Right cardiac atrium (tissue), 5 donors: ENCODE measurements at regions not wholly inside any gene's neighbourhood (a gene's known extent, or its start where the extent isn't known, plus 50 kb on each side); places are given as distances from the start of the nearest gene placed in this dataset.

Experiments used
- ATAC-seq, 2 donors: fragments of 200-7000 bp; cut with Tn5 transposase; one replicate each; pipeline versions ENCODE4 v1.8.0 to v1.9.1; 2020; ENCODE audit warnings: moderate library complexity in 2 of 2, mild to moderate bottlenecking in 1 of 2
- DNase-seq, 3 donors: peaks; one replicate each; pipeline ENCODE4 v3.0.0-alpha.2; 2020
- H3K27ac ChIP-seq: one replicate; pipeline ENCODE4 v1.5.1; 2013; ENCODE audit warnings: mild to moderate bottlenecking, low read length, control low read depth, moderate library complexity
- H3K27me3 ChIP-seq: one replicate; pipeline ENCODE4 v1.6.1; 2013; ENCODE audit not compliant: control insufficient read depth, insufficient read depth
- H3K4me1 ChIP-seq: one replicate; pipeline ENCODE4 v1.6.1; 2013; ENCODE audit warnings: low read length; ENCODE audit not compliant: control insufficient read depth, insufficient read depth
- H3K4me3 ChIP-seq: one replicate; pipeline ENCODE4 v1.5.1; 2013; ENCODE audit warnings: low read length, control low read depth
- H3K9me3 ChIP-seq: one replicate; pipeline ENCODE4 v1.6.1; 2013; ENCODE audit warnings: low read length; ENCODE audit not compliant: control insufficient read depth
- WGBS: extraction: QIAGEN DNeasy Blood & Tissue Kit; methylation state at CpG from one replicate; pipeline ENCODE4 v1.1.7; 2013; 5-methylcytosine and 5-hydroxymethylcytosine counted together
- intact Hi-C, 4 donors: fragments of 100-400 bp; cut with DNase I; formaldehyde crosslinking; loops; one replicate each; pipeline versions ENCODE4 v1.11.0 to v1.14.0; 2022 to 2023
- donor health status: healthy with polysubstance abuse.
- donor health status: DM: no; HTN: yes; CAD: no.
- donor health status: DM: no; HTN: no; CAD: no.
- donor health status: DM: no; HTN: yes; CAD: no; lungs with severe emphysema.
- donor health status: DM: yes; HTN: yes; CAD: no.

GRCh38 chr11:29012507-29012906 lies 904.3 kb downstream of the METTL15 start:
- Histone ChIP-seq H3K27me3 (no peaks in the 10 kb centered on the region), H3K4me1 (no peaks in the 10 kb centered on the region), H3K9me3 (no peaks in the 10 kb centered on the region), H3K4me3 (no peak overlapping the region), H3K27ac (no peak overlapping the region)
- WGBS: 17% methylated on average over 2 of the region's 2 CpGs
- intact Hi-C loops: no loop called here
- no peak for DNase-seq
- ATAC-seq: no peak

- no peak for DNase-seq
- Histone ChIP-seq H3K27ac (no peak overlapping the region), H3K9me3 (no peaks in the 10 kb centered on the region), H3K4me1 (no peaks in the 10 kb centered on the region), H3K27me3 (no peaks in the 10 kb centered on the region), H3K4me3 (no peak overlapping the region)
- no peak for ATAC-seq
- intact Hi-C loops: no loop called here
Measured at GRCh38 chr11:29009426-29009825, 901.2 kb downstream of the METTL15 start.

DNA sequence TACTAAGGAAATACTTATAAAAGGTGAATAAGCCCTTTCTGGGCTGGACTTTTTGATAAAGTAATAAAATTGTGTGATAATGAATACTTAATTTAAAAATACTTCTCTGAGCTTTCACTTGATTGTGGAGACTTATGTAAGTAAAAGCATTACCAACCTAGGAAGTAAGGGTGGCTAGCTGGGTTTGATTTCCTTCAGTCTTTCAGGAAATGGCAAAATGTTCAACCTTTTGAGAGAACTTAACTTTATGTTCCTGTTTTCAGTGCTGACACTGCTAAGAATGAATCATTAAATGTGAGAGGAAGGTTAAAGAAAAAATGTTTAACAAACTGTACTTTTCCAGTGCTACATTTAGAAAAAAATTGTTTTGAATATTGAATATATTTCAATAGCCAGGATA lies 900.3 kb downstream of the METTL15 start:
- no peak for ATAC-seq

DNA sequence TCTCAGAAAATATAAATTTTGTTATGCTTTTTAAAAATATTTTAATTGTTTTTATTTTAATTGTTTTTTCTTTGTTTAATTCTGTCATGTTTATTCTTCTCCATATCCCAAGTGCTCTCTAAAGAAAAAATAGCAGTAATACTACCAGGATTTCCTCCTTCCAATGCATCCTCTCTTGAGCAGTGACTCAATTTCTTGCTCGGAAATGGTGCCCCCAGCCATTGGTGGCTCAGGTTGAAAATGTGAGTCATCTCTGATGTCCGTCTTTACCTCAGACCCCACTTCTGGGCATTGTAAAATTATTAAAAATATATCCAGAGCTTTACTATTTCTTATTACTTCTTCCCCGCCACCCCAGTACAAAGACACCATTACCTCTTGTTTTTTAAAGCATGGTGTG lies 898.5 kb downstream of the METTL15 start:
- DNase-seq: no peak
- no peak overlapping the region for H3K27ac ChIP-seq
- no peaks in the 10 kb centered on the region for H3K27me3 ChIP-seq
- ATAC-seq: no peak
- WGBS: 86% methylated on average over 3 of the region's 3 CpGs
- intact Hi-C loops: no loop called here
- H3K9me3 ChIP-seq: no peaks in the 10 kb centered on the region
- H3K4me1 ChIP-seq: no peaks in the 10 kb centered on the region
- no peak overlapping the region for H3K4me3 ChIP-seq

More for the DNA sequence above, 900.3 kb downstream of the METTL15 start:
- H3K27me3 ChIP-seq: no peaks in the 10 kb centered on the region
- intact Hi-C loops: no loop called here
- no peak for DNase-seq
- no peak overlapping the region for H3K4me3 ChIP-seq
- no peaks in the 10 kb centered on the region for H3K4me1 ChIP-seq
- H3K9me3 ChIP-seq: no peaks in the 10 kb centered on the region
- H3K27ac ChIP-seq: no peak overlapping the region

DNA sequence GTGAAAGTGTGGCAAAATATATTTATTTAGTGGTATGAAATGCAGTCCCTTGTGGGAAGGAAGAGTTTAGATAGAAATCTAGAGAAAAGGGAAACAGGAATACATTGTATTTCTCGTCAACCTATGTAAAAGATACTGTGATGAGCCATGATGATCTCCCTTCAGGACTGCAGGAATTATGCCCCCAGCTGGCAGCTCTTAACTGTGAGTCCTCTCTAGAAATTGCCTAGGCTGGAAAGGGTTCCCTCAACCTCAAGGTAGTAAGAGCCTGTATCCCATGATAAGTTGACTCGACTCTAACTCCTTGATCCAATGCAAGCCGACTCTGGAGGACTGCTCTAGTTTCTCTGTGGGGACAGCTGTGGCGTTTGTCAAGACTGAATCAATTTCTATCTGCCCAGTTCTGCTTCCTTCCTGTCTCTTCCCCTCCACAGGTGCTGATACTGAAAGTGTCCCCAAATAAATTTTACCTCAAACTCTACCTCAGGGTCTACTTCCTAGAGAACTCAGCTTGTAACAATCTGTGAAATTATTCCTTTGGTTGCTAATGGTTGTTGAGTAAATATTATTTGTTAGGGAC lies 897.3 kb downstream of the METTL15 start:
- no peak for ATAC-seq
- no peaks in the 10 kb centered on the region for H3K9me3 ChIP-seq
- WGBS: 77% methylated on average over 4 of the region's 4 CpGs

GRCh38 chr11:29002816-29003215 lies 894.6 kb downstream of the METTL15 start:
- intact Hi-C loops: no loop called here

More for the DNA sequence above, 897.3 kb downstream of the METTL15 start:
- intact Hi-C loops: no loop called here
- Histone ChIP-seq H3K27me3 (no peaks in the 10 kb centered on the region), H3K4me3 (no peak overlapping the region), H3K27ac (no peak overlapping the region), H3K4me1 (no peaks in the 10 kb centered on the region)
- DNase-seq: no peak

DNA sequence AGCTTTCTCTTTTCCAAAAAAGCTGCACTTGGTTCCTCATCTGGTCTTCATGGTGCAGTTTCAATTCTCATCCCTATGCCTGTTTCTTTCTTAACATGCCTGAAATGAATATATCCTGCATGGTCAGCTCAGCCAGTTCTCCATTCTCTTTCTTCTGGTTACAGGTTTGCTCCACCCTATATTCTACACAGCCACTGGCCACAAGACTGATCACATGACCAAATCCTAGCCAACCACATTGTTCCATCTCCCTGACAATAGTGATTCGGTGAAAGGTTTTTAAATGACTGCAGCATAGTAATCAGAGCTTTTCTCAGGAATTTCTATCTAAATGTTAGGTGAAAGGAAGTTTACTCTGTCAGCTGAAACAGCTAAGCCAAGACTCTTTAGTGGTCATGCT lies 891.4 kb downstream of the METTL15 start:
- H3K27ac ChIP-seq: no peak overlapping the region
- no peaks in the 10 kb centered on the region for H3K27me3 ChIP-seq
- 91% methylated on average over 1 of the region's 1 CpG for WGBS
- intact Hi-C loops: no loop called here
- no peaks in the 10 kb centered on the region for H3K9me3 ChIP-seq
- H3K4me3 ChIP-seq: no peak overlapping the region
- ATAC-seq: no peak
- H3K4me1 ChIP-seq: no peaks in the 10 kb centered on the region
- no peak for DNase-seq

More at GRCh38 chr11:29002816-29003215, 894.6 kb downstream of the METTL15 start:
- no peaks in the 10 kb centered on the region for H3K9me3 ChIP-seq
- no peaks in the 10 kb centered on the region for H3K27me3 ChIP-seq
- no peak for DNase-seq
- ATAC-seq: no peak
- no peak overlapping the region for H3K27ac ChIP-seq
- H3K4me3 ChIP-seq: no peak overlapping the region
- H3K4me1 ChIP-seq: no peaks in the 10 kb centered on the region
- 47% methylated on average over 3 of the region's 3 CpGs for WGBS

DNA sequence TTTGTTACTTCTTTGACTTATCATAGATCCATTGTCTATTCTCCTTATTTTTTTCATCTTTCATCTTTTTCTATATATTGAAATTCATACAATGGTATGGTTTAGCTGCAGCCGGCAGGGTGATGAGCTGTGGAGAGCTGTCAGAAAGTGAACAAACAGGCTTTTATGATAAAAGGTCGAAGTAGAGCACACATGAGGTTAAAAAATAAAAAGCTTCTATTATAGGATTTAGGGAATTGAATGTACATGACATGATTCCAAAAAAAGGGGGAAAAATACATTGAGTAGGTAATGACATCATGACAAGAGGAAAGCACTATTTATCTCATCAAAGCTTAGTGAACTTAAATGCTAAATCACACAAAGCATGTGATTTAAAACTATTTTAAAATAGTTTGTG lies 884.8 kb downstream of the METTL15 start:
- no peak overlapping the region for H3K4me3 ChIP-seq
- no peaks in the 10 kb centered on the region for H3K4me1 ChIP-seq
- no peak for ATAC-seq
- intact Hi-C loops: no loop called here
- WGBS: 40% methylated on average over 2 of the region's 2 CpGs
- H3K27me3 ChIP-seq: no peaks in the 10 kb centered on the region
- H3K27ac ChIP-seq: no peak overlapping the region
- H3K9me3 ChIP-seq: no peaks in the 10 kb centered on the region
- no peak for DNase-seq

- no peak for DNase-seq
- H3K27me3 ChIP-seq: no peaks in the 10 kb centered on the region
- no peak overlapping the region for H3K4me3 ChIP-seq
- no peak for ATAC-seq
- H3K27ac ChIP-seq: no peak overlapping the region
- 83% methylated on average over 4 of the region's 4 CpGs for WGBS
- no peaks in the 10 kb centered on the region for H3K4me1 ChIP-seq
- H3K9me3 ChIP-seq: no peaks in the 10 kb centered on the region
- intact Hi-C loops: no loop called here
Measured at GRCh38 chr11:28984231-28984630, 876.0 kb downstream of the METTL15 start.

- Histone ChIP-seq H3K27ac (no peak overlapping the region), H3K4me3 (no peak overlapping the region), H3K9me3 (no peaks in the 10 kb centered on the region), H3K4me1 (no peaks in the 10 kb centered on the region), H3K27me3 (no peaks in the 10 kb centered on the region)
- 80% methylated on average over 3 of the region's 3 CpGs for WGBS
- no peak for DNase-seq
- intact Hi-C loops: no loop called here
- no peak for ATAC-seq
Measured at GRCh38 chr11:28983780-28984179, 875.6 kb downstream of the METTL15 start.

- intact Hi-C loops: no loop called here
- H3K27me3 ChIP-seq: no peaks in the 10 kb centered on the region
- no peak overlapping the region for H3K27ac ChIP-seq
- H3K4me1 ChIP-seq: no peaks in the 10 kb centered on the region
- DNase-seq (no peak), ATAC-seq (no peak)
- no peaks in the 10 kb centered on the region for H3K9me3 ChIP-seq
- H3K4me3 ChIP-seq: no peak overlapping the region
- WGBS: 29% methylated on average over 1 of the region's 1 CpG
Measured at GRCh38 chr11:28981381-28981780, 873.2 kb downstream of the METTL15 start.

DNA sequence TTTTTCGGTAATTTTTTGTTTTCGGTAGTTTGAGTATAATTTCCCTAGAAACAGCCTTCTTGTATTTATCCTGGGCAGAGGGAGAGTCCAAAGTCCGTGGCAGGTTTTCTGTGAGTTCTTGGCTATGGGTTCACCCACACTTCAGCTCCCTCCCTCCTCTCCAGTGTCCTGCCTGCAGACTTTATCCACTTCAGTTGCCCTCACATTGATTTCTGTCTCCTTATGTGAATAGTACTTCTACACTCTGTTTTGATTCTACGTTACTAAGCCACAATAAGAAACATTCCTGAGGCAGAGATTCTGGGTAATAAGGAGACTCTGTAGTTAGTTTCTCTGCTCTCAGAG lies 868.6 kb downstream of the METTL15 start:
- Histone ChIP-seq H3K4me3 (no peak overlapping the region), H3K27me3 (no peaks in the 10 kb centered on the region), H3K4me1 (no peaks in the 10 kb centered on the region), H3K9me3 (no peaks in the 10 kb centered on the region), H3K27ac (no peak overlapping the region)
- no peak for ATAC-seq
- 79% methylated on average over 4 of the region's 4 CpGs for WGBS
- no peak for DNase-seq
- intact Hi-C loops: no loop called here
